IMR-90 (cell line): ENCODE measurements at regions not wholly inside any gene's neighbourhood (a gene's known extent, or its start where the extent isn't known, plus 50 kb on each side); places are given as distances from the start of the nearest gene placed in this dataset.
A peak's percentile ranks its signal among the peaks of the same experiment; 100 is the strongest.

ENCODE experiments used
- ATAC-seq: fragments of 200-7000 bp; cut with Tn5 transposase; 2 replicates; pipeline ENCODE4 v1.9.1; 2020; ENCODE audit warnings: low read depth, mild to moderate bottlenecking, moderate library complexity
- BruUV-seq: library from RNA; stranded (reverse); fragments of 400-500 nt; replicated peaks from 2 replicates; lab custom pipeline; 2021; lab: Mats Ljungman, UMichigan
- CTCF ChIA-PET: fragments of 300-600 bp; formaldehyde crosslinking; extraction: SDS; loops from one replicate; lab custom pipeline; 2021; ENCODE audit warnings: antibody characterized with exemption; lab: Yijun Ruan, JAX
- POLR2A ChIA-PET: fragments of 300-600 bp; sonication (Branson Sonifier 250); formaldehyde crosslinking; loops from one replicate; lab custom pipeline; 2022; ENCODE audit warnings: antibody characterized with exemption; ENCODE audit not compliant: unreplicated experiment; lab: Charles Lee
- DNase-seq: peaks from one replicate; pipeline ENCODE4 v3.0.0; 2013
- H2AFZ ChIP-seq: replicated peaks from 2 replicates; pipeline ENCODE3; 2013; ENCODE audit warnings: low read length, mild to moderate bottlenecking; ENCODE audit not compliant: poor library complexity
- H2AK5ac ChIP-seq: 2 replicates; pipeline ENCODE4 v1.6.1; 2013; ENCODE audit warnings: low read depth, low read length, inconsistent platforms
- H2AK9ac ChIP-seq: replicated peaks from 2 replicates; pipeline ENCODE3; 2013; ENCODE audit warnings: mild to moderate bottlenecking, low read depth, low read length, moderate library complexity; ENCODE audit not compliant: poor library complexity
- H2BK120ac ChIP-seq: 2 replicates; pipeline ENCODE4 v1.6.1; 2013; ENCODE audit warnings: low read depth, low read length, inconsistent platforms
- H2BK15ac ChIP-seq: 3 replicates; pipeline ENCODE4 v1.6.1; 2013; ENCODE audit warnings: low read depth, low read length, inconsistent platforms
- H2BK20ac ChIP-seq: 2 replicates; pipeline ENCODE4 v1.6.1; 2013; ENCODE audit warnings: low read depth, mild to moderate bottlenecking, inconsistent platforms, low read length, moderate library complexity
- H2BK5ac ChIP-seq: 2 replicates; pipeline ENCODE4 v1.6.1; 2013; ENCODE audit warnings: mild to moderate bottlenecking, low read depth, low read length, inconsistent platforms; ENCODE audit not compliant: poor library complexity, severe bottlenecking
- H3K14ac ChIP-seq: replicated peaks from 2 replicates; pipeline ENCODE4 v1.6.1; 2013; ENCODE audit warnings: low read depth, low read length, inconsistent platforms
- H3K18ac ChIP-seq: 2 replicates; pipeline ENCODE4 v1.6.1; 2013; ENCODE audit warnings: low read depth, low read length, control low read depth
- H3K23ac ChIP-seq: 2 replicates; pipeline ENCODE4 v1.6.1; 2013; ENCODE audit warnings: low read depth, low read length, inconsistent platforms
- H3K27ac ChIP-seq: 2 replicates; pipeline ENCODE4 v1.5.1; 2013; ENCODE audit warnings: mild to moderate bottlenecking, control low read depth, low read length; ENCODE audit not compliant: insufficient read depth
- H3K27me3 ChIP-seq: 2 replicates; pipeline ENCODE4 v1.6.1; 2013; ENCODE audit warnings: low read length; ENCODE audit not compliant: control insufficient read depth, insufficient read depth
- H3K36me3 ChIP-seq: 2 replicates; pipeline ENCODE4 v1.6.1; 2013; ENCODE audit warnings: low read length, mixed read lengths; ENCODE audit not compliant: control insufficient read depth, insufficient read depth
- H3K4ac ChIP-seq: 2 replicates; pipeline ENCODE4 v1.6.1; 2013; ENCODE audit warnings: low read depth, low read length, inconsistent platforms
- H3K4me1 ChIP-seq: 2 replicates; pipeline ENCODE4 v1.6.1; 2013; ENCODE audit warnings: low read length, mixed read lengths; ENCODE audit not compliant: control insufficient read depth, insufficient read depth
- H3K4me2 ChIP-seq: 2 replicates; pipeline ENCODE4 v1.6.1; 2013; ENCODE audit warnings: low read depth, mild to moderate bottlenecking, control low read depth, low read length, moderate library complexity
- H3K4me3 ChIP-seq: 2 replicates; pipeline ENCODE4 v1.5.1; 2013; ENCODE audit warnings: low read depth, mild to moderate bottlenecking, control low read depth, low read length, moderate library complexity; ENCODE audit not compliant: insufficient read depth
- H3K56ac ChIP-seq: 2 replicates; pipeline ENCODE4 v1.6.1; 2013; ENCODE audit warnings: low read length, inconsistent platforms; ENCODE audit not compliant: insufficient read depth; ENCODE audit errors: extremely low read depth
- H3K79me1 ChIP-seq, 2 experiments: 2 replicates each; pipeline ENCODE4 v1.6.1; 2013; ENCODE audit warnings: low read length in 2 of 2, inconsistent platforms in 1 of 2, low read depth in 1 of 2
- H3K9ac ChIP-seq: 2 replicates; pipeline ENCODE4 v1.6.1; 2013; ENCODE audit warnings: low read depth, low read length, control low read depth
- H3K9me1 ChIP-seq: 2 replicates; pipeline ENCODE4 v1.6.1; 2013; ENCODE audit warnings: low read length, inconsistent platforms; ENCODE audit not compliant: insufficient read depth
- H3K9me3 ChIP-seq: 2 replicates; pipeline ENCODE4 v1.6.1; 2013; ENCODE audit warnings: low read length; ENCODE audit not compliant: control insufficient read depth, insufficient read depth
- H4K20me1 ChIP-seq: 2 replicates; pipeline ENCODE4 v1.6.1; 2013; ENCODE audit warnings: low read length, inconsistent platforms; ENCODE audit not compliant: insufficient read depth
- H4K5ac ChIP-seq: 2 replicates; pipeline ENCODE4 v1.6.1; 2013; ENCODE audit warnings: mild to moderate bottlenecking, low read depth, low read length, control low read depth
- H4K8ac ChIP-seq, 2 experiments: 2 replicates each; pipeline ENCODE4 v1.6.1; 2013; ENCODE audit warnings: low read depth in 2 of 2, low read length in 2 of 2, control low read depth in 1 of 2, inconsistent platforms in 1 of 2
- H4K91ac ChIP-seq: 2 replicates; pipeline ENCODE4 v1.6.1; 2013; ENCODE audit warnings: low read depth, low read length, inconsistent platforms; ENCODE audit not compliant: insufficient read depth
- CHD1 ChIP-seq: IDR thresholded peaks from 2 replicates; pipeline ENCODE4 v1.6.1; 2012; ENCODE audit warnings: low read depth, low read length, improper control_type of control experiment
- RCOR1 ChIP-seq: IDR thresholded peaks from 2 replicates; pipeline ENCODE4 v1.6.1; 2012; ENCODE audit warnings: mild to moderate bottlenecking, low read length, improper control_type of control experiment; ENCODE audit not compliant: insufficient replicate concordance
- WGBS, 2 experiments: methylation state at CpG; one replicate each; pipeline versions ENCODE4 v1.1.5 to v1.1.7; 2013; ENCODE audit warnings: missing lambda C conversion rate in 2 of 2; ENCODE audit not compliant: insufficient read length in 1 of 2; ENCODE audit errors: extremely low coverage in 2 of 2; 5-methylcytosine and 5-hydroxymethylcytosine counted together
- dilution Hi-C: fragments of 300-500 bp; cut with HindIII; formaldehyde crosslinking; loops from one replicate; pipeline ENCODE4 v1.14.3; 2018; ENCODE audit warnings: low sequenced_read_pairs; ENCODE audit not compliant: unreplicated experiment
- in situ Hi-C: fragments of 300-500 bp; cut with MboI; formaldehyde crosslinking; loops from 3 replicates; pipeline ENCODE4 v1.14.3; 2019; ENCODE audit warnings: low sequenced_read_pairs, inconsistent platforms, mixed read lengths
- intact Hi-C: fragments of 100-400 bp; cut with micrococcal nuclease; formaldehyde crosslinking; loops from 2 replicates; pipeline ENCODE4 v1.10.0; 2022
- TF ChIP-seq, protein P1 (sequence below): fragments of 150-350 bp; IDR thresholded peaks from 2 replicates; pipeline ENCODE4 v1.6.1; 2017; ENCODE audit warnings: mild to moderate bottlenecking, antibody characterized with exemption, low read length, low read depth

DNA sequence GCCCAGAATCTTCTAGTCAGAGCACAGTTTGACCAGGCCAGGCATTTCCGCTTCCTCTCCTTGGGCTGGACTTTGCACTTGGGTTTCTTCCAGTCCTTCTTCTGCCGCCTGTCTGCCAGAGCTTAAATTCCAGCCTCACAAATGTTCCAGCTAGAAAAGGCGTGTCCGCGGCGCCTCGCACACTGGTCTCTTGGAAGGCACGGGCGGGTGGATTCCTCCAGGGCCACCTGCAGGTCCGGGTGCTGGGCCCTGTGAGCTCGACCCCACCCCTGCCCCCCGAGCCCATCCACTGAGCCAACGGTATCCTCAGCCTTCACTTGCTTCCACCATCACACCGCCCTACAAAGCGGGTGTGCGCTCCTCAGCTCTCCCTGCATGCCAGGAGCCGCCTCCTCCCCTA lies 2026.5 kb downstream of the TP53TG3F start:
- H3K56ac ChIP-seq, result no peak overlapping the region
- H4K5ac ChIP-seq, result no peak overlapping the region
- no peak overlapping the region for H3K14ac ChIP-seq
- no peak overlapping the region for H4K91ac ChIP-seq
- no peak overlapping the region for H3K4me2 ChIP-seq
- ATAC-seq (no peak), DNase-seq (no peak)
- no peak overlapping the region for H3K18ac ChIP-seq
- intact Hi-C loops, result no loop called here
- H3K36me3 ChIP-seq, result no peaks in the 10 kb centered on the region
- 58% methylated on average over 11 of the region's 17 CpGs; no CpG with 5 or more reads in 1 of the 2 experiments for WGBS, 2 experiments
- no peak overlapping the region for H2BK20ac ChIP-seq
- no peak overlapping the region for H2BK5ac ChIP-seq
- H4K8ac ChIP-seq, result no peak overlapping the region
- H3K4me1 ChIP-seq, result no peaks in the 10 kb centered on the region
- no peaks in the 10 kb centered on the region for H4K20me1 ChIP-seq
- TF ChIP-seq CHD1, result no peak
- TF ChIP-seq, protein P1, sequence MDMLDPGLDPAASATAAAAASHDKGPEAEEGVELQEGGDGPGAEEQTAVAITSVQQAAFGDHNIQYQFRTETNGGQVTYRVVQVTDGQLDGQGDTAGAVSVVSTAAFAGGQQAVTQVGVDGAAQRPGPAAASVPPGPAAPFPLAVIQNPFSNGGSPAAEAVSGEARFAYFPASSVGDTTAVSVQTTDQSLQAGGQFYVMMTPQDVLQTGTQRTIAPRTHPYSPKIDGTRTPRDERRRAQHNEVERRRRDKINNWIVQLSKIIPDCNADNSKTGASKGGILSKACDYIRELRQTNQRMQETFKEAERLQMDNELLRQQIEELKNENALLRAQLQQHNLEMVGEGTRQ, result no peak
- no peak for TF ChIP-seq RCOR1
- H3K23ac ChIP-seq, result no peak overlapping the region
- ChIA-PET POLR2A (no interaction called here), CTCF (no interaction called here)
- H3K79me1 ChIP-seq, result no peaks in the 10 kb centered on the region
- BruUV-seq, result no TSS peak
- no peak overlapping the region for H3K4me3 ChIP-seq
- in situ Hi-C loops, result no loop called here
- dilution Hi-C loops, result no loop called here
- no peak overlapping the region for H2BK15ac ChIP-seq
- no peak overlapping the region for H3K27ac ChIP-seq
- H3K9me1 ChIP-seq, result no peaks in the 10 kb centered on the region
- H2AK5ac ChIP-seq, result no peak overlapping the region
- H2AK9ac ChIP-seq, result no peak overlapping the region
- H3K27me3 ChIP-seq, result no peaks in the 10 kb centered on the region
- no peak overlapping the region for H3K4ac ChIP-seq
- H2AFZ ChIP-seq, result peak overlapping the region; percentile 33
- no peak overlapping the region for H2BK120ac ChIP-seq
- no peak overlapping the region for H3K9ac ChIP-seq
- peaks cover 9% of the 10 kb centered on the region for H3K9me3 ChIP-seq
